ENCODE measurements at regions not wholly inside any gene's neighbourhood (a gene's known extent, or its start where the extent isn't known, plus 50 kb on each side); places are given as distances from the start of the nearest gene placed in this dataset.

DNA sequence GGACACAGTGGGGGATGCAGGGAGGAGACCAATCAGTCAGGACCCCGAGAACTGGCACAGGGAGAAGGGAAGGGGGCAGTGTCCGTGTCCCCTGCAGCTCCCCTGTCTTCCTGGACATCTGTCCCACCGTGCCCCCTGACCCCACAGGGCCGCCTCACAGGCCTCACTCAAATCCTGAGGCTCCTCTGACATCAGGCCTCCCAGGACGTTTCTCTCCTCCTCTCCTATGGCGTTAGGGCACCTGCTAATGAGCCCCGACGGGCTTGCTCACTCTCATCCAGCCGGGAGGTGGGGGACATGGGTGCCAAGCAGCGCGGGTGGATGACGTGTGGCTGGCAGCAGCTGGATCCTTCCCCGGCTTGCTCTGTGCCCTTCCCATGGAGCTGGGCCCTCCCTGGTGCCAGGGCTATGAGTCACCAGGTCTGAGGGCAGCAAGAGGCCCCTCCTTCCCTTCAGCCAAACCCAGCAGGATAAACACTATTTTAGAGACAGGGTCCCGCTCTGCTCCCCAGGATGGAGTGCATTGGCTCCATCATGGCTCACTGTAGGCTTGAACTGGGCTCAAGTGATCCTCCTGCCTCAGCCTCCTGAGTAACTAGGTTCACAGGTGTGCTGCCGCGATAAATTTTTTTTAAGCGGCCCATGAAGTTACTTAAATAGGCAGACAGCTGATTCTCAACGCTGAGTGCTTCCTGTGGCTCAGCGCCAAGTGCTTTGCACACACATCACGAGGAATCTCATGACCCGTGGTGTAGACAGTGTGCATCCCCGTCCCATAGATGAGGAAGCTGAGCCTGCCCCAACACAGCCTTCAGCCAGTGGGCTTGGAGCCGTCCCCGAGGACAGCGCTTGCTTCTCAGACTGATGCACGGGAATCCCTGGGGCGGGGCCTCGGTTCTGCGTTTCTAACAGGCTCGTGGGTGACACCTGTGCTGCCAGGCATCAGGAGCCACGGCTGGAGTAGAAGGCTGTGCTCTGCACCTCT lies 64.5 kb upstream of the HDAC4 start:
- Histone ChIP-seq H3K27ac (ENCODE audit: insufficient read depth, low read depth, low read length) (no peak overlapping the region), H3K9ac (replicated peaks; ENCODE audit: extremely low read depth, insufficient read depth, low read length) (no peak overlapping the region), H3K4me1 (ENCODE audit: control insufficient read depth, extremely low read depth, insufficient read depth, low read length) (no peaks in the 10 kb centered on the region), H3K9me1 (replicated peaks; ENCODE audit: control insufficient read depth, extremely low read depth, insufficient read depth, low read length) (no peaks in the 10 kb centered on the region), H3K27me3 (ENCODE audit: control insufficient read depth in 2 of 2, insufficient read depth in 2 of 2, low read length in 2 of 2) (no peaks in the 10 kb centered on the region), H3K36me3 (ENCODE audit: control insufficient read depth in 2 of 2, extremely low read depth in 1 of 2, insufficient read depth in 2 of 2, low read length in 2 of 2) (no peaks in the 10 kb centered on the region), H4K20me1 (replicated peaks; ENCODE audit: control insufficient read depth, extremely low read depth, insufficient read depth, low read length) (no peaks in the 10 kb centered on the region), H3K9me3 (replicated peaks; ENCODE audit: control insufficient read depth, insufficient read depth, low read length) (peaks cover 1% of the 10 kb centered on the region), H3K4me2 (ENCODE audit: insufficient read depth, low read length) (no peak overlapping the region), H3K79me2 (ENCODE audit: control insufficient read depth, insufficient read depth, low read length) (no peaks in the 10 kb centered on the region), H3K4me3 (replicated peaks in 1 of 3; ENCODE audit: insufficient read depth in 1 of 3, low read depth in 1 of 3, low read length in 3 of 3) (no peak overlapping the region), H2AFZ (ENCODE audit: low read depth, low read length) (no peak overlapping the region)
- BruUV-seq (replicated peaks): no TSS peak
- DNase-seq (ENCODE audit: low read depth, low spot score) (no peak), FAIRE-seq (no peak)
- POLR2A ChIA-PET: no interaction called here
- no peak for TF ChIP-seq POLR2A (IDR thresholded peaks at IDR 0.05; ENCODE audit: low read depth, low read length)
- TF ChIP-seq, protein P1, sequence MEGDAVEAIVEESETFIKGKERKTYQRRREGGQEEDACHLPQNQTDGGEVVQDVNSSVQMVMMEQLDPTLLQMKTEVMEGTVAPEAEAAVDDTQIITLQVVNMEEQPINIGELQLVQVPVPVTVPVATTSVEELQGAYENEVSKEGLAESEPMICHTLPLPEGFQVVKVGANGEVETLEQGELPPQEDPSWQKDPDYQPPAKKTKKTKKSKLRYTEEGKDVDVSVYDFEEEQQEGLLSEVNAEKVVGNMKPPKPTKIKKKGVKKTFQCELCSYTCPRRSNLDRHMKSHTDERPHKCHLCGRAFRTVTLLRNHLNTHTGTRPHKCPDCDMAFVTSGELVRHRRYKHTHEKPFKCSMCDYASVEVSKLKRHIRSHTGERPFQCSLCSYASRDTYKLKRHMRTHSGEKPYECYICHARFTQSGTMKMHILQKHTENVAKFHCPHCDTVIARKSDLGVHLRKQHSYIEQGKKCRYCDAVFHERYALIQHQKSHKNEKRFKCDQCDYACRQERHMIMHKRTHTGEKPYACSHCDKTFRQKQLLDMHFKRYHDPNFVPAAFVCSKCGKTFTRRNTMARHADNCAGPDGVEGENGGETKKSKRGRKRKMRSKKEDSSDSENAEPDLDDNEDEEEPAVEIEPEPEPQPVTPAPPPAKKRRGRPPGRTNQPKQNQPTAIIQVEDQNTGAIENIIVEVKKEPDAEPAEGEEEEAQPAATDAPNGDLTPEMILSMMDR (IDR thresholded peaks at IDR 0.05; ENCODE audit: extremely low read depth in 1 of 2, insufficient read depth in 1 of 2, low read depth in 1 of 2, low read length in 2 of 2): no peak
- no peak for TF ChIP-seq FOS (IDR thresholded peaks at IDR 0.05; ENCODE audit: borderline replicate concordance, insufficient read depth, low read length)
- intact Hi-C loops (cut with micrococcal nuclease): no loop called here
- dilution Hi-C loops (cut with MboI; ENCODE audit: extremely low pct_ligation_motif_present, low sequenced_read_pairs): no loop called here
- CTCF ChIA-PET: no interaction called here
